ENCODE measurements at regions not wholly inside any gene's neighbourhood (a gene's known extent, or its start where the extent isn't known, plus 50 kb on each side); places are given as distances from the start of the nearest gene placed in this dataset.

DNA sequence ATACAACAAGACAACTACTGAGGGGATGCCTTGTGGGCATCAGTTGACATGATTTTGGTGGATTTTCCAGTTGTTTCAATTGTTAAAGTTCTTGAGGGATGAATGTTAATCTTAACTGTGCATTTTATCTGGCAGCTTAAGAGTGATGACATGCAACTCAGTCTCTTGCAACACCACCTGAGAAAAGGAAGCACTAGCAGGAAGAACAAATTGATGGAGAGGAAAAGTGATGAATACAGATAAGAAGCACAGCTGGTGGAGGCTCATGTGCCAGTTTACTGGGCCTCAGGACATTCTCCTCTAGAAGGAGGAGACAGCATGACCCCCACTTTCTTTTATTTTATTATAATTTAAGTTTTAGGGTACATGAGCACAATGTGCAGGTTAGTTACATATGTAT is 341.3 kb upstream of the RBMY1B start:
- DNase-seq = no peak

GRCh38 chrY:21174697-21175463 is 336.3 kb upstream of the RBMY1B start:
- no peak for DNase-seq

DNA sequence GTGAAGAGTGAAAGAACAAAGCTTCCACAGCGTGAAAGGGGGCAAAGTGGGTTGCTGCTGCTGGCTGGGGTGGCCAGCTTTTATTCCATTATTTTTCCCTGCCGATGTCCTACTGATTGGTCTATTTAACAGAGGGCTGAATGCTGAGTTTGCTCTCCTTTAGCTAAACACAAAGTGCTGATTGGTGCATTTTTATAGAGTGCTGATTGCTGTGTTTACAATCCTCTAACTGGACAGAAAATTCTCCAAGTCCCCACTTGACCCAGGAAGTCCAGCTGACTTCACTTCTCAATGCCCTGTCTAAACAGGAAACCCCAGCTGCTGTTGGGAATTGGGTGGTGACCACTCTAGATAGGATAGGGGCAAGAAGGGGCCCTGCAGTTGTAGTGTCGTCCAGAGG is 335.6 kb upstream of the RBMY1B start:
- DNase-seq = no peak

DNA sequence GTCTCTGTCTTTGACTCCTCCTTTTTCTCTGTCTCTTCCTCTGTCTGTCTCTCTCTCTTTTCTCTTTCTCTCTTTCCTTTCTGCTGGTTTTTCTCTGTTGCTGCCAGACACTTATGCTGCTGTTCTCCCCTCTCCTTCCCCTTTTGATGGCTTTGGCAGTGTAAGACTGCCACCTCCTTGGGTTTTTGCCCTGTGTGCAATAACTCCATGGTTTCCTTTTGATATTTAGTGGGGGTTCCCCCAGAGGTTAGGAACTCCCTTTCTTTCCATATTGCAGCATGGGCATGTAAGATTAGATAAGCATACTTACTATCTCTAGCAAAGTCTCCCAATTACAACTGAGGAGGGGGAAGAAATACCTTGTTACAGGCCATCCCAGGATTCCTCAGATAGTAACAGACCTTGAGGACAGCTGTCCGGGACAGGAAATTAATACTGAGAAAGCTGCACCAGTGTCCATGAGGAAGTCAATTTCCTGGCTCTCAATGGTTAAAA is 333.8 kb upstream of the RBMY1B start:
- no peak for DNase-seq

DNA sequence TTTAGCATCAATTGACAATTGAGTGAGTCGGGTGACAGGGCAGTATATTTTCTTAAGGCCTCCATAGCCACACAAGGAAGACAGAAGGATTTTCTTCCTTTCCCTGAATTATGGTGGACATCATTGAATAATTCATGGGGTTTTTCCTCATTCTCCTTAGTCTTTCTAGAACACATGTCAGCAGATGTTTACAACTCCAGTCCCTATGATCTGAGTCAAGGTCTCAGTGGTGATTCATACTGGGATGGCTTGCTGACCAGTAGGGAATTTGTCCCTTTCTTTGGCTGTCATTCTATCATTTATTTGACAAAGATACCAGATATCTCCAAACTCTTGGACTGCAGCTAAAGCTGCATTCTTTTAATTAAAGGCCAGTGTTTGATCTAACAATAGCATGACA is 332.9 kb upstream of the RBMY1B start:
- no peak for DNase-seq

- DNase-seq = peak in 2 of 56 donors; percentile 0
These were observed 330.2 kb upstream of the RBMY1B start for GRCh38 chrY:21180921-21181320.

GRCh38 chrY:21184271-21184670 is 326.9 kb upstream of the RBMY1B start:
- no peak for DNase-seq

DNA sequence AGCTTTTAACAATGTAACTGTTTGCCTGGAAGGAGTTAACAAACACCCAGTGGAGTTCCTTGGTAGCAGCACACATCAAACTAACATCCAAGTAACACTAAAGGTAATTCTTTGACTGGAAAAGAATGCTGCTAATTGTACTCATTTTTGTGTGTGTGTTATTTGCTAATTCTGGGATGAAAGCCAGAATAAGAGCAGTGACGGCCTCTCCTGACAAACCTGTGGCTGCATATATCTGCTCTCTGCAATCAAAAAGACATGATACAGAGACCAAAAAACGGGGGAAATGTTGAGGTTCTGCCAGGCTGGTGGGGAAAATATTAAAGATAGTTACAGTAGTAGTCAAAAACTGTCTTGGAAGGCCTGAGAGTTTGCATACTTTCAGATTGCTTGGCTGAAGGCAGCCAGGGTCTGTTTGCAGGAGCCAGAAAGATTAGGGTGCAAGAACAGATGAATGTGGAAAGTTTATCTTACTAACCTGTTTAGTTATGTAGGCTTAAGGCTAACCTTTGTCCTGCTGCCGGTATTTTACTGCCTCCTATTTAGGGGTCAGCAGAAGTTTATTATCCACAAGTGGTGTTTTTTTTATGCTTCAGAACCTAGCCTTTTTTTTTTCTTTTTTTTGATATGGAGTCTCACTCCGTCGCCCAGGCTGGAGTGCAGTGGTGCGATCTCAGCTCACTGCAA is 325.6 kb upstream of the RBMY1B start:
- DNase-seq = peak in 1 of 56 donors; percentile 0

GRCh38 chrY:21192694-21193093 is 318.4 kb upstream of the RBMY1B start:
- no peak for DNase-seq

GRCh38 chrY:21200246-21200645 is 310.9 kb upstream of the RBMY1B start:
- DNase-seq = no peak

DNA sequence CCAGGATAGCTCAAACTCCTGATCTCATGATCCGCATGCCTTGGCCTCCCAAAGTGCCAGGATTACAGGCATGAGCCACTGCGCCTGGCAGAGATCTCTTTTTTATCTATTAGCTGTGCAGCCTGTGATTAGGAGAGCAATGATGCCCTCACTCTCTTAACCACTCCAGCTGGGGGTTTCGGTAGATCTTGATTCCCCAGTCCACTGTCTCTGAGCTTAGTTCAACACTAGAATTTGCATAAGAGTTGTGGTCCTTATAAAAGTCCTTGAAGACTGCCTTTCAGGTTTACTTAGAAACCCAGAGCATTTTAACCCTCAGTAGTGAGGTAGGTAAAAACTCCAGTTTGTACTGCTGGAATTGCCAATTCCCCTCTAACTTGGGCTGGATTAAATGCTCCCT is 283.3 kb upstream of the RBMY1B start:
- DNase-seq = no peak

DNA sequence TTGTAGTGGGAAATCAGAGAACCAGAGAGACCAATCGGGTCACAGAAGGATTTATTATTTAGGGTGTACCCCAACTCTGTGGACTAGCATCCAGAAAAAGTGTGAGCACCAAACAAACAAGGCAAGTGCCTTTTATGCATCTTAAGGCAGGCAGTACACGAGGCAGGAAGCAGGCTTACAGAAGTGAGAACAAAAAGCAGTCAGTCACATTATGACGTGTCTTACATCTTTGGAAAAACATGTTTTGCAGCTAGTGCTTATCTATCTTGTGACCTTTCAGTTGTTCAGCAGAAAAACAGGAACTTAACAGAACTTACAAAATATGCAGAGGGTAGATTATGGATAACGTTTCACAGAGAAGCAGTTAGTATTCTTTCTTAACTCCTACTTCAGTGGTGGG is 270.9 kb upstream of the RBMY1B start:
- no peak for DNase-seq

- DNase-seq = no peak
These were observed 270.4 kb upstream of the RBMY1B start for GRCh38 chrY:21240662-21241310.

DNA sequence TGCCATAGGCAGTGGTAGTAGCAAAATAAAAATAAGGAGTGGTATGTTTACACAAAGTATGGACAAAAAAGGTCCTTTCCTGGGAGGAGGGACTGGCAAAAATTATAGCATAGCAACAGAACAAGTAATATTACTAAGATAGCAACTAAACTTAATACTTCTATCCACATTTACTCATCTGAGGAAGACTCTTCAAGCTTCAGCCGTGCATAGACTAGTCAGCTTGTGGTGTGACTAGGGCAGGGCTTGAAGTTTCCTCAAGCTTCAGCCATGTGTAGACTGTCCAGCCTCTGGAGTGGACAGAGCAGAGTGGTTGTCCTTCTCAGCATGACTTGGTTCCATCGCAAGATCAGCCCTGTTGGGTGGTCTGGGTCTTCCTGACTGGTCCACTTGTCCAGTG is 268.3 kb upstream of the RBMY1B start:
- no peak for DNase-seq

DNA sequence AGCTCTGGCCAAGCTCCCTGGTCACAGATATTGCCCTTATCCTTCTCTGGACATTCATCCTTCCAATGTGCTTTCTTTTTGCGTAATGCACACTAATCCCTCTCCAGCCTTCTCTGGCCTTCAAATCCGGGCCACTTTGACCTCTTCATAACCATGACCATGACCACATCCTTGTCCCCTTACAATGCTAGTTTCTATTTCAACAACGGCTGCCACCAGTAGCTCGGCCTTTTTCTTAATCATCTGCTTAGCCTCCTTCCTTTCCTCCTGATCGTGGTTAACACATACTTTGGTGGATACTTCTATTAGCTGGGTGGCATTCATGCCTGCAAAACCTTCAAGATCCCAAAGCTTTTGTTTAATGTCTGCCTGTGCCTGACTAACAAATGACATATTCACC is 264.4 kb upstream of the RBMY1B start:
- DNase-seq = no peak

- DNase-seq = no peak
These were observed 262.5 kb upstream of the RBMY1B start for GRCh38 chrY:21248591-21248990.

DNA sequence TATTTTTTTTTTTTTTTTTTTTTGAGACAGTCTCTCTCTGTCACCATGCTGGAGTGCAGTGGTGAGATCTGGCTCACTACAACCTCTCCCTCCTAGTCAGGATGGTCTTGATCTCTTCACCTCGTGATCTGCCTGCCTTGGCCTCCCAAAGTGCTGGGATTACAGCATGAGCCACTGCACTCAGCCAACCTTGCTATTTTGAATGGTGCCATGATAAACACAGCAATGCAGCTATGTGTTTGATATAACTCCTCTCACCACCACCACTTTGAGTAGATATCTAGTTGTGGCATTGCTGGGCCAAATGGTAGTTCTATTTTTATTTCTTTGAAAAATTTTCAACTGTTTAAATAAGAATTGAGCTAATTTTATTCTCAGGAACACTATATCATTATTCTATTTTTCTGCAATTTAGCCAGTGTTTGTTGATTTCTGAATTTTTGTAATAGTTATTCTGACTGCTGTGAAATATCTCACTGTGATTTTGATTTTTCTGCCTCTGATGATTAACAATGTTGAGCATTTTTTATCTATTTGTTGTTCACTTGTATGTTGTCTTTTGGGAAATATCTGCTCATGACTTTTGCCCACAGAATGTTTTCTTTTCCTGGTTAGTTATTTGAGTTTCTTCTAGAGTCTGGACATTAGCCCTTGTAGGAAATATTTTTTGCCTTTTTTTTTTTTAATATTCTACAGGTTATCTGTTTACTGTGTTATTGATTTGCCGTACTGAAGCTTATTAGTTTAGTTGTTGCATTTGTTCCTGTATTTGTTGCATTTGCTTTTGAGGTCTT is 257.5 kb upstream of the RBMY1B start:
- DNase-seq = no peak

- no peak for DNase-seq
These were observed 256.7 kb upstream of the RBMY1B start for GRCh38 chrY:21254476-21254875.

DNA sequence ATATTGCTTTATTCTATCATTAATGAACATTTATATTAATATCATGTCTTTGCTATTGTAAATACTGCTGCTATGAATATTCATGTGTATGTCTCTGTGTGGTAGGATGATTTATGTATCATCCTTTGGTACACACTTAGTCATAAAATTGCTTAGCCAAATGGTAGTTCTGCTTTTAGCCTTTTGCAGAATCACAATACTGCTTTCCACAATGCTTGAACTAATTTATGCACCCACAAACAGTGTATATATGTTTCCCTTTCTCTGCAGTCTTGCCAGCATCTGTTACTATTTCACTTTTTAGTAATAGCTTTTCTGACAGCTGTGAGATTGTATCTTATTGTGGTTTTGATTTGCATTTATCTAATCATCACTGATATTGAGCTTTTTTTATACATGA is 254.3 kb upstream of the RBMY1B start:
- DNase-seq = no peak

DNA sequence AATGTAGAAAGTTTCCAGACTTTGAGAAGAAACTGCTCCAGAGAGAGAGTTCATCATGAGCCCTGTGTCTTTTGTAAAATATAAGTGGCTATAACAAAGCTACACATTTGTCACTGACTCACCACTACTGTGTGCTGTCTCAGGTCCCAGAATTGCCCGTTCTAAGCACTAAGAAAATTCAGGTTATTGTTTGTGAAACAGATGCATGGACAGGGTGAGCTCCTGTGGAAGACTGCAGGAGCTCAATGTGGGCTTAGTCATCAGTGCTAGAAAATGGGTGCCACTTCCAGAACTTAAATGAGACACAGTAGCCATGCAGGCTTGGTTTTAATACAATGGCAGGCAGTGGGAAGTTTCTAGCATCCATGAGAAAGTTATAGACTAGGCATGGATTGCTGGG is 251.4 kb upstream of the RBMY1B start:
- no peak for DNase-seq

- no peak for DNase-seq
These were observed 250.8 kb upstream of the RBMY1B start for GRCh38 chrY:21260325-21260724.

- no peak for DNase-seq
These were observed 250.0 kb upstream of the RBMY1B start for GRCh38 chrY:21261158-21261557.

Data from nucleus accumbens (tissue), 56 donors.